Mucosa of descending colon (tissue), 3 donors: ENCODE measurements at regions not wholly inside any gene's neighbourhood (a gene's known extent, or its start where the extent isn't known, plus 50 kb on each side); places are given as distances from the start of the nearest gene placed in this dataset.

Experiments used
- ATAC-seq: fragments of 200-7000 bp; cut with Tn5 transposase; one replicate; pipeline ENCODE4 v1.9.1; 2020; ENCODE audit warnings: mild to moderate bottlenecking, moderate library complexity
- DNase-seq, 3 donors: peaks; one replicate each; pipeline ENCODE4 v3.0.0-alpha.2; 2020
- H3K36me3 ChIP-seq: fragments of 200-600 bp; one replicate; pipeline ENCODE4 v1.8.0; 2021; ENCODE audit warnings: low read depth, mild to moderate bottlenecking
- H3K4me1 ChIP-seq: fragments of 200-600 bp; one replicate; pipeline ENCODE4 v1.8.0; 2021; ENCODE audit warnings: low read depth, mild to moderate bottlenecking
- H3K4me3 ChIP-seq: fragments of 200-600 bp; one replicate; pipeline ENCODE4 v1.8.0; 2021; ENCODE audit warnings: mild to moderate bottlenecking
- H3K9me3 ChIP-seq: fragments of 200-600 bp; one replicate; pipeline ENCODE4 v1.8.0; 2021; ENCODE audit warnings: mild to moderate bottlenecking
- intact Hi-C, 2 donors: fragments of 100-400 bp; cut with DNase I in 1 of 2; cut with micrococcal nuclease in 1 of 2; formaldehyde crosslinking; loops; one replicate each; pipeline versions ENCODE4 v1.11.0 to v1.11.1; 2022; cut with DNase I, micrococcal nuclease
- TF ChIP-seq, protein P1 (sequence below): fragments of 200-600 bp; IDR thresholded peaks from one replicate; pipeline ENCODE4 v1.8.0; 2022; ENCODE audit warnings: antibody characterized with exemption, mild to moderate bottlenecking
- donor health status: DM: no; HTN: no; CAD: no; lungs with moderate emphysema.
- donor health status: DM: no; HTN: no; CAD: no.
- donor health status: DM: no; HTN: yes; CAD: no.

DNA sequence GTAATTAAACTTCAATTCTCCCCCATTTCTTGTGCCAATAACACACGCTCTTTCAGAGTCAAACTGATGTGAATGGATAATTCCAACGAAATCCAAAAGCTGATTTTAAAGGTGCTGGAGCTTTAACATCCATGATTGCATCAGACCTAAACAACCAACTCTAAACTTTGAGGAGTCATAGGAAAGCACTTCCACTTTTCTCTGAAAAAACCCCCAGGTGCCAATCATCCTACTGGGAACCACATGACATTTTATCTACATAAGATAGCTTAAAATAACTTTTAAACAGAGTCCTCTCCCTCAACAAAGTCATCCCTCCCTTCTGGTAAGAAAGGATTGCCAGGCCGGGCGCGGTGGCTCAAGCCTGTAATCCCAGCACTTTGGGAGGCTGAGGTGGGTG is 167.7 kb upstream of the PDE10A start:
- intact Hi-C loops, result no loop called here
- Histone ChIP-seq H3K36me3 (no peaks in the 10 kb centered on the region), H3K4me3 (no peak overlapping the region), H3K9me3 (no peaks in the 10 kb centered on the region), H3K4me1 (peaks cover 3% of the 10 kb centered on the region)
- DNase-seq (no peak), ATAC-seq (no peak)
- TF ChIP-seq, protein P1, sequence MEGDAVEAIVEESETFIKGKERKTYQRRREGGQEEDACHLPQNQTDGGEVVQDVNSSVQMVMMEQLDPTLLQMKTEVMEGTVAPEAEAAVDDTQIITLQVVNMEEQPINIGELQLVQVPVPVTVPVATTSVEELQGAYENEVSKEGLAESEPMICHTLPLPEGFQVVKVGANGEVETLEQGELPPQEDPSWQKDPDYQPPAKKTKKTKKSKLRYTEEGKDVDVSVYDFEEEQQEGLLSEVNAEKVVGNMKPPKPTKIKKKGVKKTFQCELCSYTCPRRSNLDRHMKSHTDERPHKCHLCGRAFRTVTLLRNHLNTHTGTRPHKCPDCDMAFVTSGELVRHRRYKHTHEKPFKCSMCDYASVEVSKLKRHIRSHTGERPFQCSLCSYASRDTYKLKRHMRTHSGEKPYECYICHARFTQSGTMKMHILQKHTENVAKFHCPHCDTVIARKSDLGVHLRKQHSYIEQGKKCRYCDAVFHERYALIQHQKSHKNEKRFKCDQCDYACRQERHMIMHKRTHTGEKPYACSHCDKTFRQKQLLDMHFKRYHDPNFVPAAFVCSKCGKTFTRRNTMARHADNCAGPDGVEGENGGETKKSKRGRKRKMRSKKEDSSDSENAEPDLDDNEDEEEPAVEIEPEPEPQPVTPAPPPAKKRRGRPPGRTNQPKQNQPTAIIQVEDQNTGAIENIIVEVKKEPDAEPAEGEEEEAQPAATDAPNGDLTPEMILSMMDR, result no peak

DNA sequence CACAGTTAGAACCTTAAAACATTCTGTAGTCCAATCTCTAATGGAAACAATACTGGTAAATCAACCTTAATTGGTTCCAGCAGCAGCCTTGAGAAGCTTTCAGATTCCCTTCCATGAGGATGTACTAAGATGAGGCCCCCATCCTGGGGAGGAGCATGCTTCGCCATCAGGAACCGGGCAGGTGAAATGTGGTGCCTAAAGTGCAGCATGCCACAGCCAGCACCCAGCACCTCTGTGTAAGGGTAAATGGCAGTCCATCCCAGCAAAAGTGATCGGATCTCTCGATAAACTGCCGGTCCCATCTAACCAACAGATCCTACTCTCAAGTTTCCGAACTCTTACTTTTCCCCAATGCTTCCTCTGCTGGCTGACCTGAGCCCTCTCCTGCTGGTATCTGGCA is 166.3 kb upstream of the PDE10A start:
- no peak for DNase-seq
- TF ChIP-seq, protein P1, result no peak
- intact Hi-C loops, result no loop called here

DNA sequence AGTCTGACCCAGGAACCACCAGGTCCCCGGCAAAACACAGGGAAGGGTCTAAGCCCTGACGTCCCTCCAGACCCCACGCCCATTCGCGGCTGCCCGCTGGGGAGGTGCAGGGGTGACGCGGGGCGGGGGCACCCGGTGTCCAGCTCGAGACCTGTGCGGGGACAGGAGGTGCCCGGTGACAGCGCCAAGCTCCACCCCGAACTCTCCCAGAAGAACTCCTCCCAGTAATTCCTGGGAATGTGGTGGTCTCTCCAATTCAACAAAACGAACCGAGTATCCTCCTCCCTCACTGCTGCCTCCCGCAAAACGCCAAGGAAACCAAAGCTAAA is 164.1 kb upstream of the PDE10A start:
- no peak for DNase-seq
- Histone ChIP-seq H3K36me3 (no peaks in the 10 kb centered on the region), H3K9me3 (no peaks in the 10 kb centered on the region), H3K4me1 (no peaks in the 10 kb centered on the region), H3K4me3 (no peak overlapping the region)
- intact Hi-C loops, result no loop called here
- no peak for ATAC-seq
- TF ChIP-seq, protein P1, result no peak

More for the DNA sequence above, 166.3 kb upstream of the PDE10A start:
- peaks cover 3% of the 10 kb centered on the region for H3K4me1 ChIP-seq
- H3K36me3 ChIP-seq, result no peaks in the 10 kb centered on the region
- no peaks in the 10 kb centered on the region for H3K9me3 ChIP-seq
- ATAC-seq, result no peak
- H3K4me3 ChIP-seq, result no peak overlapping the region

DNA sequence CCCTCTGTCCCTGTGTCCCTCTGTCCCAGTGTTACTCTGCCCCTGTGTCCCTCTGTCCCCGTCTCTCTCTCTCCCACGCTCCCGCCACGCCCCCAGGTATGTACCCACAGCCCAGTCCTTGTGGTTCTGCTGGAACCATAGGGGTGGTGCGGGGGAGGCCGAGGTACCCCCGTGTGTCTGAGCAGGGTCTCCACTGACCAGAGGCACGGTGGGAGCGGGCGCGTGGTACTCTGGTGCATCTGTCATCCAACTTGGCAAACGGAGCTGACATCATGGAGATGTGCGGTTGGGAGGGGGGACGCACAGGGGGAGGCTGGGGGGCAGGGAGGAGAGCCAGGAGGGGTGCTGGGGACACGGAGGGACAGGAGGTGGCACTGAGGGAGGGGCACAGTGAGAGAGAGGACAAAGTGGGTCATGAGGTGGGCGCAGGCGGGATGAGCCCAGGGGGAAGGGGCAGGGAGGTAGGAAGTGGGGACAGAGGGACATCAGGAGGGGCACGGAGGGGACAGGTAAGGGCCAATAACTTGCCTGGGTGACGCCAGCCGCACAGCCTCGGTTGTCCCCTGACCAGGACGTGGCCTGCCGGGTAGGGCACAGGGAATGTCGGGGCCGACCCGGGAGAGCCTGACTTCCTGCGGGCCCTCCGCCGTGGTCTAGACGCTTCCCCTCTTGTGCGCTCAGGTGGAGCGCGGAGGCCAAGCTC is 163.6 kb upstream of the PDE10A start:
- TF ChIP-seq, protein P1, result no peak
- no peaks in the 10 kb centered on the region for H3K4me1 ChIP-seq
- no peaks in the 10 kb centered on the region for H3K36me3 ChIP-seq
- no peaks in the 10 kb centered on the region for H3K9me3 ChIP-seq
- no peak overlapping the region for H3K4me3 ChIP-seq
- DNase-seq (no peak), ATAC-seq (no peak)
- intact Hi-C loops, result no loop called here

DNA sequence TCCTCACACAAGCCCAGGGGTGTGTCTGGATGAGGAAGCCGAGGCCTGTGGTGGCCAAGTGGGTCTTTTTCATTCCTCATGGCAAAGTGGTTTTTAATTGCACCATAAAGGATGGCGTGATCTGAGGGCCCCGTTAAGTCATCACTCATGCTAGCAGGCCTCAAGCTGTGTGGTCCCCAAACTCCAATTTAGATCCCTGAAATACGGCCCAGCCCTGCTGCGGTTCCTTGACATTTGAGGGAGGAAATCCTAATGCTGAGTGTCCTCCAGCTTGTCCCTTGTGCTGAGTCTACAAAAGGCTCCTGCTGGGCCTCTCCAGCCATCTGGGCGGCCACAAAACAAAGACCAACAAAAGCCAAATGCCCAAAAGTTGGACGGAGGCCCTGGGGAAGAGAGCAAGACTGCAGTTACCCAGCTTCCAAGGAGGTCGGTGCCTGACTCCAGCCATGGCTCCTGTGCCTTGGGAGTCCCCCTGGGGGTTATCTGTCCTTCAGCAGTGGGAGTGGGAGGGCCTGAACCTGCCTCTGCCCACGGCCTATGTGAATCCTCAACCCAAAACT is 162.3 kb upstream of the PDE10A start:
- H3K4me3 ChIP-seq, result no peak overlapping the region
- TF ChIP-seq, protein P1, result no peak
- no peak for ATAC-seq
- no peaks in the 10 kb centered on the region for H3K4me1 ChIP-seq
- intact Hi-C loops, result no loop called here
- no peaks in the 10 kb centered on the region for H3K9me3 ChIP-seq
- no peak for DNase-seq
- no peaks in the 10 kb centered on the region for H3K36me3 ChIP-seq
